ENCODE measurements at regions not wholly inside any gene's neighbourhood (a gene's known extent, or its start where the extent isn't known, plus 50 kb on each side); places are given as distances from the start of the nearest gene placed in this dataset.

DNA sequence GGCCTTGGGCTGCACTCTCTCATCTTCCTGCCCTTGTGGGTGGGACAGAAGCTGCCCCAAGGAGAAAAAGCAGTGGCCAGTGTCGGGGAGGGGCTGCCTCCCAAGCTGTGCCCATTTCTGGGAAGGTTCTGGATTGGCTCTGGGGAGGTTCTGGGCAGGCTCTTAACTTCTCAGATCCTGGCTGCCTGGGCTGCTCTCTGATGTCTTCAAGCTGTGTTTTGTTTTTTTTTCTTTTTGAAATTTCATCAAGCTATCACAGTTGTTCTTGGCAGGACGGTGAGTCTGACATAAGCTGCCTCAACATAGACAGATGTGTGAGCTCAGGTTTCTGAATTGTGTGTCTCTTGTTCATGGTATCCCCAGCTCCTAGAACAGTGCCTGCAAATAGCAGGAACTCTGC, 1032.0 kb downstream of the BRD1 start:
- Histone ChIP-seq H3K9me3 (ENCODE audit: control insufficient read depth, insufficient read depth, low read length) (no peaks in the 10 kb centered on the region), H3K36me3 (ENCODE audit: control insufficient read depth, low read length) (no peaks in the 10 kb centered on the region), H3K4me2 (ENCODE audit: low read length) (no peak overlapping the region), H3K4me1 (ENCODE audit: control insufficient read depth, low read length) (no peaks in the 10 kb centered on the region), H3K79me2 (ENCODE audit: control insufficient read depth, low read length) (no peaks in the 10 kb centered on the region), H3K27ac (ENCODE audit: low read depth, low read length) (no peak overlapping the region), H4K20me1 (ENCODE audit: control insufficient read depth, insufficient read depth, low read depth, low read length) (no peaks in the 10 kb centered on the region), H3K4me3 (ENCODE audit: low read length) (no peak overlapping the region), H3K27me3 (ENCODE audit: control insufficient read depth, low read length) (no peaks in the 10 kb centered on the region), H3F3A (ENCODE audit: control insufficient read depth, insufficient read depth) (no peaks in the 10 kb centered on the region), H3K9me2 (replicated peaks; ENCODE audit: control insufficient read depth, low read length) (no peaks in the 10 kb centered on the region)
- no peak for TF ChIP-seq EZH2phosphoT487 (IDR thresholded peaks at IDR 0.05; ENCODE audit: borderline replicate concordance, low read length)
- TF ChIP-seq, protein P1, sequence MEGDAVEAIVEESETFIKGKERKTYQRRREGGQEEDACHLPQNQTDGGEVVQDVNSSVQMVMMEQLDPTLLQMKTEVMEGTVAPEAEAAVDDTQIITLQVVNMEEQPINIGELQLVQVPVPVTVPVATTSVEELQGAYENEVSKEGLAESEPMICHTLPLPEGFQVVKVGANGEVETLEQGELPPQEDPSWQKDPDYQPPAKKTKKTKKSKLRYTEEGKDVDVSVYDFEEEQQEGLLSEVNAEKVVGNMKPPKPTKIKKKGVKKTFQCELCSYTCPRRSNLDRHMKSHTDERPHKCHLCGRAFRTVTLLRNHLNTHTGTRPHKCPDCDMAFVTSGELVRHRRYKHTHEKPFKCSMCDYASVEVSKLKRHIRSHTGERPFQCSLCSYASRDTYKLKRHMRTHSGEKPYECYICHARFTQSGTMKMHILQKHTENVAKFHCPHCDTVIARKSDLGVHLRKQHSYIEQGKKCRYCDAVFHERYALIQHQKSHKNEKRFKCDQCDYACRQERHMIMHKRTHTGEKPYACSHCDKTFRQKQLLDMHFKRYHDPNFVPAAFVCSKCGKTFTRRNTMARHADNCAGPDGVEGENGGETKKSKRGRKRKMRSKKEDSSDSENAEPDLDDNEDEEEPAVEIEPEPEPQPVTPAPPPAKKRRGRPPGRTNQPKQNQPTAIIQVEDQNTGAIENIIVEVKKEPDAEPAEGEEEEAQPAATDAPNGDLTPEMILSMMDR (IDR thresholded peaks at IDR 0.05; ENCODE audit: low read depth, low read length, poor library complexity, severe bottlenecking), result no peak

DNA sequence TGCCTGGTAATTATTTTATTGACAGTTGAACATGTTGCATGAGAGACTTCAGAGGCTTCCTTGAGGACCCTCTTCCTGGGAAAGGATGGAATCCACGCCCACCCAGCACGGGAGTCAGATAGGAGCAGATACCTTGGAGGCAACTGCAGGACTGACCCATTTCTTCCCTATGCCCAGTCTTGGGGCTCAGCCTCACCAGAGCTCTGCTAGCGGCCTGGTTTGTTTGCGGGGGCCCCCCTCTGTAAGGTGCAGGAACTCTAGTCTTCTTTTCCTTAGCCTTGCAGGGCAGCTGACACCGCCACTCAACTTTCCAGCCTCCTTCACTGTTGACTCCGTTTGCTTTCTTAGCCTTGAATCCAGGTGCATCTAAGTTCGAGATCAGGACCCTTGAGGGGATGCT, 1032.8 kb downstream of the BRD1 start:
- H3K9me3 ChIP-seq (ENCODE audit: control insufficient read depth, insufficient read depth, low read length), result no peaks in the 10 kb centered on the region
- no peaks in the 10 kb centered on the region for H4K20me1 ChIP-seq (ENCODE audit: control insufficient read depth, insufficient read depth, low read depth, low read length)
- H3K9me2 ChIP-seq (replicated peaks; ENCODE audit: control insufficient read depth, low read length), result no peaks in the 10 kb centered on the region
- no peaks in the 10 kb centered on the region for H3F3A ChIP-seq (ENCODE audit: control insufficient read depth, insufficient read depth)
- H3K4me3 ChIP-seq (ENCODE audit: low read length), result no peak overlapping the region
- no peak overlapping the region for H3K27ac ChIP-seq (ENCODE audit: low read depth, low read length)
- no peaks in the 10 kb centered on the region for H3K4me1 ChIP-seq (ENCODE audit: control insufficient read depth, low read length)
- no peak overlapping the region for H3K4me2 ChIP-seq (ENCODE audit: low read length)
- no peaks in the 10 kb centered on the region for H3K27me3 ChIP-seq (ENCODE audit: control insufficient read depth, low read length)
- no peaks in the 10 kb centered on the region for H3K79me2 ChIP-seq (ENCODE audit: control insufficient read depth, low read length)
- TF ChIP-seq EZH2phosphoT487 (IDR thresholded peaks at IDR 0.05; ENCODE audit: borderline replicate concordance, low read length), result no peak
- TF ChIP-seq, protein P1 (IDR thresholded peaks at IDR 0.05; ENCODE audit: low read depth, low read length, poor library complexity, severe bottlenecking), result no peak
- no peaks in the 10 kb centered on the region for H3K36me3 ChIP-seq (ENCODE audit: control insufficient read depth, low read length)

DNA sequence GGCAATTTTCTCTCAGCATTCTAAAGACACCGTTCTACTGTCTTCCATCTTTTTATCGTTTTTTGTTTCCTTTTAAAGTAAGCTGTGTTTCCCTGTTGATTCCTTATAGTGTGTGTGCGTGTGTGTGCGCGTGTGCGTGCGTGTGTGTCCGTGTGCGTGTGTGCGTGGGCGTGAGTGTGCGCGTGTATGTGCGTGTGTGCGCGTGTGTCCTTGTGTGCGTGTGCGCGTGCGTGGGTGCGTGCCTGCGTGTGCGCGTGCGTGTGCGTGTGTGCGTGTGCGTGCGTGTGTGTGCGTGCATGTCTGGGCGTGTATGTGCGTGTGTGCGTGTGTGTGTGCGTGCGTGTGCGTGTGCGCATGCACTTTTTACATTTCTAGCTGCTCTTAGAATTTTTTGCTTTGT, 1033.7 kb downstream of the BRD1 start:
- H3K4me1 ChIP-seq (ENCODE audit: control insufficient read depth, low read length), result no peaks in the 10 kb centered on the region
- H4K20me1 ChIP-seq (ENCODE audit: control insufficient read depth, insufficient read depth, low read depth, low read length), result no peaks in the 10 kb centered on the region
- TF ChIP-seq, protein P1 (IDR thresholded peaks at IDR 0.05; ENCODE audit: low read depth, low read length, poor library complexity, severe bottlenecking), result no peak
- no peak for TF ChIP-seq EZH2phosphoT487 (IDR thresholded peaks at IDR 0.05; ENCODE audit: borderline replicate concordance, low read length)
- no peaks in the 10 kb centered on the region for H3K9me2 ChIP-seq (replicated peaks; ENCODE audit: control insufficient read depth, low read length)
- H3K27ac ChIP-seq (ENCODE audit: low read depth, low read length), result no peak overlapping the region
- H3K27me3 ChIP-seq (ENCODE audit: control insufficient read depth, low read length), result no peaks in the 10 kb centered on the region
- H3K36me3 ChIP-seq (ENCODE audit: control insufficient read depth, low read length), result no peaks in the 10 kb centered on the region
- H3K4me3 ChIP-seq (ENCODE audit: low read length), result no peak overlapping the region
- no peaks in the 10 kb centered on the region for H3K9me3 ChIP-seq (ENCODE audit: control insufficient read depth, insufficient read depth, low read length)
- H3K4me2 ChIP-seq (ENCODE audit: low read length), result no peak overlapping the region
- H3F3A ChIP-seq (ENCODE audit: control insufficient read depth, insufficient read depth), result no peaks in the 10 kb centered on the region
- no peaks in the 10 kb centered on the region for H3K79me2 ChIP-seq (ENCODE audit: control insufficient read depth, low read length)

DNA sequence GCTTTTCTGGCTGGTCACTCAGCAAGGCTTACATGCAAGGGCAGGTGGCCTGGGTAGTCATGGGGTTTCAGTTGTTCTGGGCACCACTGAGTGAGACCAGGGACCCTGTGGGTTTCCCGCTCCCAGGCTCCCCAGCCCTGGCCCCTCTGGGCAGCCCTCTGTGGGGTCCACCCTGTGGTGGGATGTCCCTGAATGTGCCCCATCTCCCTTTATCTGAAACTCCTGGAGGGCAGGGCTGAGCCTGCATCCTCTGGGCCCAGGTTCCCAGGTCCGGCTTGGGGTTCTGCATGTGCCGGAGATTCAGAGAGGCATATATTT, 1041.0 kb downstream of the BRD1 start:
- no peak overlapping the region for H3K27ac ChIP-seq (ENCODE audit: low read depth, low read length)
- TF ChIP-seq EZH2phosphoT487 (IDR thresholded peaks at IDR 0.05; ENCODE audit: borderline replicate concordance, low read length), result no peak
- TF ChIP-seq, protein P1 (IDR thresholded peaks at IDR 0.05; ENCODE audit: low read depth, low read length, poor library complexity, severe bottlenecking), result no peak
- H3K9me2 ChIP-seq (replicated peaks; ENCODE audit: control insufficient read depth, low read length), result no peaks in the 10 kb centered on the region
- no peaks in the 10 kb centered on the region for H3K27me3 ChIP-seq (ENCODE audit: control insufficient read depth, low read length)
- H3K79me2 ChIP-seq (ENCODE audit: control insufficient read depth, low read length), result no peaks in the 10 kb centered on the region
- H3K4me2 ChIP-seq (ENCODE audit: low read length), result no peak overlapping the region
- no peaks in the 10 kb centered on the region for H3K9me3 ChIP-seq (ENCODE audit: control insufficient read depth, insufficient read depth, low read length)
- no peaks in the 10 kb centered on the region for H3F3A ChIP-seq (ENCODE audit: control insufficient read depth, insufficient read depth)
- H3K36me3 ChIP-seq (ENCODE audit: control insufficient read depth, low read length), result no peaks in the 10 kb centered on the region
- no peaks in the 10 kb centered on the region for H3K4me1 ChIP-seq (ENCODE audit: control insufficient read depth, low read length)
- no peak overlapping the region for H3K4me3 ChIP-seq (ENCODE audit: low read length)
- H4K20me1 ChIP-seq (ENCODE audit: control insufficient read depth, insufficient read depth, low read depth, low read length), result no peaks in the 10 kb centered on the region
